ENCODE measurements at regions not wholly inside any gene's neighbourhood (a gene's known extent, or its start where the extent isn't known, plus 50 kb on each side); places are given as distances from the start of the nearest gene placed in this dataset.

GRCh38 chr13:39232401-39232980, 194.2 kb downstream of the NHLRC3 start:
- no peaks in the 10 kb centered on the region for H3K4me1 ChIP-seq (ENCODE audit: control insufficient read depth, insufficient read depth, low read length)
- no peaks in the 10 kb centered on the region for H3K27me3 ChIP-seq (ENCODE audit: control insufficient read depth, insufficient read depth, low read length)
- no peak for DNase-seq
- H3K27ac ChIP-seq (ENCODE audit: low read length): no peak overlapping the region
- no peaks in the 10 kb centered on the region for H3K36me3 ChIP-seq (ENCODE audit: control insufficient read depth, insufficient read depth, low read length)
- no peaks in the 10 kb centered on the region for H3K9me3 ChIP-seq (ENCODE audit: control insufficient read depth, low read depth, low read length)
- no peak overlapping the region for H3K4me3 ChIP-seq (ENCODE audit: low read length)
- WGBS (ENCODE audit: insufficient coverage, low lambda C conversion rate): no CpG with 5 or more reads among the region's 1 CpG

GRCh38 chr13:39232999-39233398, 194.7 kb downstream of the NHLRC3 start:
- Histone ChIP-seq H3K9me3 (ENCODE audit: control insufficient read depth, low read depth, low read length) (no peaks in the 10 kb centered on the region), H3K27ac (ENCODE audit: low read length) (no peak overlapping the region), H3K4me1 (ENCODE audit: control insufficient read depth, insufficient read depth, low read length) (no peaks in the 10 kb centered on the region), H3K36me3 (ENCODE audit: control insufficient read depth, insufficient read depth, low read length) (no peaks in the 10 kb centered on the region), H3K27me3 (ENCODE audit: control insufficient read depth, insufficient read depth, low read length) (no peaks in the 10 kb centered on the region), H3K4me3 (ENCODE audit: low read length) (no peak overlapping the region)
- no peak for DNase-seq

- Histone ChIP-seq H3K4me3 (ENCODE audit: low read length) (no peak overlapping the region), H3K36me3 (ENCODE audit: control insufficient read depth, insufficient read depth, low read length) (no peaks in the 10 kb centered on the region), H3K9me3 (ENCODE audit: control insufficient read depth, low read depth, low read length) (no peaks in the 10 kb centered on the region), H3K27ac (ENCODE audit: low read length) (no peak overlapping the region), H3K4me1 (ENCODE audit: control insufficient read depth, insufficient read depth, low read length) (no peaks in the 10 kb centered on the region), H3K27me3 (ENCODE audit: control insufficient read depth, insufficient read depth, low read length) (no peaks in the 10 kb centered on the region)
- no peak for DNase-seq
- WGBS (ENCODE audit: insufficient coverage, low lambda C conversion rate): 53% methylated on average over 3 of the region's 3 CpGs
Measured at GRCh38 chr13:39233519-39233918, 195.3 kb downstream of the NHLRC3 start.

GRCh38 chr13:39244561-39245230, 206.4 kb downstream of the NHLRC3 start:
- WGBS (ENCODE audit: insufficient coverage, low lambda C conversion rate): 10% methylated on average over 2 of the region's 7 CpGs
- no peak for DNase-seq
- H3K9me3 ChIP-seq (ENCODE audit: control insufficient read depth, low read depth, low read length): no peaks in the 10 kb centered on the region
- H3K4me3 ChIP-seq (ENCODE audit: low read length): no peak overlapping the region
- no peaks in the 10 kb centered on the region for H3K27me3 ChIP-seq (ENCODE audit: control insufficient read depth, insufficient read depth, low read length)
- H3K27ac ChIP-seq (ENCODE audit: low read length): no peak overlapping the region
- H3K36me3 ChIP-seq (ENCODE audit: control insufficient read depth, insufficient read depth, low read length): no peaks in the 10 kb centered on the region
- H3K4me1 ChIP-seq (ENCODE audit: control insufficient read depth, insufficient read depth, low read length): no peaks in the 10 kb centered on the region

GRCh38 chr13:39245688-39246087, 207.4 kb downstream of the NHLRC3 start:
- no peaks in the 10 kb centered on the region for H3K36me3 ChIP-seq (ENCODE audit: control insufficient read depth, insufficient read depth, low read length)
- no peaks in the 10 kb centered on the region for H3K4me1 ChIP-seq (ENCODE audit: control insufficient read depth, insufficient read depth, low read length)
- no peaks in the 10 kb centered on the region for H3K9me3 ChIP-seq (ENCODE audit: control insufficient read depth, low read depth, low read length)
- WGBS (ENCODE audit: insufficient coverage, low lambda C conversion rate): 94% methylated on average over 3 of the region's 4 CpGs
- H3K4me3 ChIP-seq (ENCODE audit: low read length): no peak overlapping the region
- no peak overlapping the region for H3K27ac ChIP-seq (ENCODE audit: low read length)
- H3K27me3 ChIP-seq (ENCODE audit: control insufficient read depth, insufficient read depth, low read length): no peaks in the 10 kb centered on the region
- no peak for DNase-seq

- WGBS (ENCODE audit: insufficient coverage, low lambda C conversion rate): 83% methylated on average over 1 of the region's 9 CpGs
Measured at GRCh38 chr13:39249982-39250381, 211.7 kb downstream of the NHLRC3 start.

GRCh38 chr13:39250440-39250839, 212.2 kb downstream of the NHLRC3 start:
- Histone ChIP-seq H3K36me3 (ENCODE audit: control insufficient read depth, insufficient read depth, low read length) (no peaks in the 10 kb centered on the region), H3K4me1 (ENCODE audit: control insufficient read depth, insufficient read depth, low read length) (no peaks in the 10 kb centered on the region), H3K4me3 (ENCODE audit: low read length) (no peak overlapping the region), H3K27me3 (ENCODE audit: control insufficient read depth, insufficient read depth, low read length) (no peaks in the 10 kb centered on the region), H3K9me3 (ENCODE audit: control insufficient read depth, low read depth, low read length) (no peaks in the 10 kb centered on the region), H3K27ac (ENCODE audit: low read length) (no peak overlapping the region)
- no peak for DNase-seq
- WGBS (ENCODE audit: insufficient coverage, low lambda C conversion rate): 100% methylated on average over 2 of the region's 3 CpGs

More at GRCh38 chr13:39249982-39250381, 211.7 kb downstream of the NHLRC3 start:
- Histone ChIP-seq H3K27me3 (ENCODE audit: control insufficient read depth, insufficient read depth, low read length) (no peaks in the 10 kb centered on the region), H3K36me3 (ENCODE audit: control insufficient read depth, insufficient read depth, low read length) (no peaks in the 10 kb centered on the region), H3K27ac (ENCODE audit: low read length) (no peak overlapping the region), H3K4me1 (ENCODE audit: control insufficient read depth, insufficient read depth, low read length) (no peaks in the 10 kb centered on the region), H3K4me3 (ENCODE audit: low read length) (no peak overlapping the region), H3K9me3 (ENCODE audit: control insufficient read depth, low read depth, low read length) (no peaks in the 10 kb centered on the region)
- DNase-seq: no peak

GRCh38 chr13:39251340-39251739, 213.1 kb downstream of the NHLRC3 start:
- H3K4me1 ChIP-seq (ENCODE audit: control insufficient read depth, insufficient read depth, low read length): no peaks in the 10 kb centered on the region
- H3K27me3 ChIP-seq (ENCODE audit: control insufficient read depth, insufficient read depth, low read length): no peaks in the 10 kb centered on the region
- WGBS (ENCODE audit: insufficient coverage, low lambda C conversion rate): 100% methylated on average over 2 of the region's 8 CpGs
- no peak overlapping the region for H3K27ac ChIP-seq (ENCODE audit: low read length)
- no peak for DNase-seq
- no peaks in the 10 kb centered on the region for H3K9me3 ChIP-seq (ENCODE audit: control insufficient read depth, low read depth, low read length)
- no peaks in the 10 kb centered on the region for H3K36me3 ChIP-seq (ENCODE audit: control insufficient read depth, insufficient read depth, low read length)
- no peak overlapping the region for H3K4me3 ChIP-seq (ENCODE audit: low read length)

GRCh38 chr13:39253774-39254173, 215.5 kb downstream of the NHLRC3 start:
- DNase-seq: no peak
- Histone ChIP-seq H3K27ac (ENCODE audit: low read length) (no peak overlapping the region), H3K36me3 (ENCODE audit: control insufficient read depth, insufficient read depth, low read length) (no peaks in the 10 kb centered on the region), H3K27me3 (ENCODE audit: control insufficient read depth, insufficient read depth, low read length) (no peaks in the 10 kb centered on the region), H3K4me1 (ENCODE audit: control insufficient read depth, insufficient read depth, low read length) (no peaks in the 10 kb centered on the region), H3K9me3 (ENCODE audit: control insufficient read depth, low read depth, low read length) (no peaks in the 10 kb centered on the region), H3K4me3 (ENCODE audit: low read length) (no peak overlapping the region)
- no CpG with 5 or more reads among the region's 3 CpGs for WGBS (ENCODE audit: insufficient coverage, low lambda C conversion rate)

- no peak overlapping the region for H3K4me3 ChIP-seq (ENCODE audit: low read length)
- 59% methylated on average over 3 of the region's 5 CpGs for WGBS (ENCODE audit: insufficient coverage, low lambda C conversion rate)
- no peak overlapping the region for H3K27ac ChIP-seq (ENCODE audit: low read length)
- H3K4me1 ChIP-seq (ENCODE audit: control insufficient read depth, insufficient read depth, low read length): no peaks in the 10 kb centered on the region
- no peaks in the 10 kb centered on the region for H3K9me3 ChIP-seq (ENCODE audit: control insufficient read depth, low read depth, low read length)
- no peaks in the 10 kb centered on the region for H3K27me3 ChIP-seq (ENCODE audit: control insufficient read depth, insufficient read depth, low read length)
- H3K36me3 ChIP-seq (ENCODE audit: control insufficient read depth, insufficient read depth, low read length): no peaks in the 10 kb centered on the region
- no peak for DNase-seq
Measured at GRCh38 chr13:39254601-39255000, 216.3 kb downstream of the NHLRC3 start.

GRCh38 chr13:39257642-39258041, 219.4 kb downstream of the NHLRC3 start:
- Histone ChIP-seq H3K36me3 (ENCODE audit: control insufficient read depth, insufficient read depth, low read length) (no peaks in the 10 kb centered on the region), H3K9me3 (ENCODE audit: control insufficient read depth, low read depth, low read length) (no peaks in the 10 kb centered on the region), H3K27ac (ENCODE audit: low read length) (no peak overlapping the region), H3K27me3 (ENCODE audit: control insufficient read depth, insufficient read depth, low read length) (no peaks in the 10 kb centered on the region), H3K4me1 (ENCODE audit: control insufficient read depth, insufficient read depth, low read length) (no peaks in the 10 kb centered on the region), H3K4me3 (ENCODE audit: low read length) (no peak overlapping the region)
- no peak for DNase-seq
- WGBS (ENCODE audit: insufficient coverage, low lambda C conversion rate): no CpG with 5 or more reads among the region's 3 CpGs
